ENCODE measurements at regions not wholly inside any gene's neighbourhood (a gene's known extent, or its start where the extent isn't known, plus 50 kb on each side); places are given as distances from the start of the nearest gene placed in this dataset.

- no peak for TF ChIP-seq CTCF (IDR thresholded peaks at IDR 0.05)
- no peak for TF ChIP-seq POLR2A (IDR thresholded peaks at IDR 0.05)
These were observed 275.2 kb downstream of the QDPR start for GRCh38 chr4:17236686-17237085.
